Choroid plexus epithelial cell (primary cell): ENCODE measurements at regions not wholly inside any gene's neighbourhood (a gene's known extent, or its start where the extent isn't known, plus 50 kb on each side); places are given as distances from the start of the nearest gene placed in this dataset.

ENCODE experiments used
- DNase-seq: peaks from one replicate; pipeline ENCODE4 v3.0.0-alpha.2; 2010; ENCODE audit warnings: low read depth
- H3K4me3 ChIP-seq: 2 replicates; pipeline ENCODE4 v1.5.1; 2011; ENCODE audit warnings: low read depth, mild to moderate bottlenecking, control low read depth, low read length, moderate library complexity
- TF ChIP-seq, protein P1 (sequence below): conservative IDR thresholded peaks from 2 replicates; pipeline ENCODE4 v1.5.1; 2011; ENCODE audit warnings: low read depth, mild to moderate bottlenecking, control low read depth, inconsistent platforms, low read length, moderate library complexity

GRCh38 chr7:159226011-159226702, 81.5 kb upstream of the VIPR2 start:
- TF ChIP-seq, protein P1, sequence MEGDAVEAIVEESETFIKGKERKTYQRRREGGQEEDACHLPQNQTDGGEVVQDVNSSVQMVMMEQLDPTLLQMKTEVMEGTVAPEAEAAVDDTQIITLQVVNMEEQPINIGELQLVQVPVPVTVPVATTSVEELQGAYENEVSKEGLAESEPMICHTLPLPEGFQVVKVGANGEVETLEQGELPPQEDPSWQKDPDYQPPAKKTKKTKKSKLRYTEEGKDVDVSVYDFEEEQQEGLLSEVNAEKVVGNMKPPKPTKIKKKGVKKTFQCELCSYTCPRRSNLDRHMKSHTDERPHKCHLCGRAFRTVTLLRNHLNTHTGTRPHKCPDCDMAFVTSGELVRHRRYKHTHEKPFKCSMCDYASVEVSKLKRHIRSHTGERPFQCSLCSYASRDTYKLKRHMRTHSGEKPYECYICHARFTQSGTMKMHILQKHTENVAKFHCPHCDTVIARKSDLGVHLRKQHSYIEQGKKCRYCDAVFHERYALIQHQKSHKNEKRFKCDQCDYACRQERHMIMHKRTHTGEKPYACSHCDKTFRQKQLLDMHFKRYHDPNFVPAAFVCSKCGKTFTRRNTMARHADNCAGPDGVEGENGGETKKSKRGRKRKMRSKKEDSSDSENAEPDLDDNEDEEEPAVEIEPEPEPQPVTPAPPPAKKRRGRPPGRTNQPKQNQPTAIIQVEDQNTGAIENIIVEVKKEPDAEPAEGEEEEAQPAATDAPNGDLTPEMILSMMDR: no peak
- DNase-seq: no peak
- H3K4me3 ChIP-seq: no peak overlapping the region

DNA sequence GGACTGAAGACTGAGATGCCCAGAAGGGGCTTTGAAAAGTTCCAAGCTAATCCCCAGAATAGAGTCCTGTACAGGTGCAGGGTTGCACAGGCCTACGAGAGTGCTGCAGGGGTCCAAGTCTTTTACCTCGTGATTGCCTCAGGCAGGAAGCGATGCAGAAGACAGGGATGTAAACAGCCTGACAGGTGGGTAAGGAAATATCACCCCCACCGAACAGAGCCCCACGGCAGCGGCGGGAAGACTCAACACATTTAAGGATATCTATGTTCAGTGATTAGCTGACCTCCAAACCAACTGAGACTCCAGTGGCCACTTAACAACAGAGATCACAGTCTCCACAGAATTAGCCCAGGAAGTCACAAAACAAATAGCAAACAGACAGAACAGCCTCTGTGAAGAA, 73.9 kb upstream of the VIPR2 start:
- TF ChIP-seq, protein P1: no peak
- H3K4me3 ChIP-seq: no peak overlapping the region
- no peak for DNase-seq

DNA sequence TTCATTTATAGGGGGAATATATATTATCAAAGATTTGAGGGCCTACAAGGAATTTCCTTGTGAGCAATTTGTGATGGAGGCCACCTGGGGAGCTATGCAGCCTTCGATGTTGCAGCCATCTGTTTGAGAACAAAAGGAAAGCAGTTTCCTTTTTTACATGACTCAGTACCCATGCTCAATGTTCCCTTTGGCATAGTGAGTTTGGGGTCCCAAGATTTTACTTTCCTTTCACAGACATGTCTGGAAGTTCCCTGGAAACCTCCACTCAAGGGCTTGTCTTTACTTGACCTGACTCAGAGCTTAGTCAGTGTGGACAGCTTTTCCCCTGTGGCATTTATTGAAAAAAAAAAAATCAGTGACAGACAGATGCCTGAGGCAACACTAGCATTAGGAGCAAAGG, 73.5 kb upstream of the VIPR2 start:
- H3K4me3 ChIP-seq: no peak overlapping the region
- DNase-seq: no peak
- TF ChIP-seq, protein P1: no peak

DNA sequence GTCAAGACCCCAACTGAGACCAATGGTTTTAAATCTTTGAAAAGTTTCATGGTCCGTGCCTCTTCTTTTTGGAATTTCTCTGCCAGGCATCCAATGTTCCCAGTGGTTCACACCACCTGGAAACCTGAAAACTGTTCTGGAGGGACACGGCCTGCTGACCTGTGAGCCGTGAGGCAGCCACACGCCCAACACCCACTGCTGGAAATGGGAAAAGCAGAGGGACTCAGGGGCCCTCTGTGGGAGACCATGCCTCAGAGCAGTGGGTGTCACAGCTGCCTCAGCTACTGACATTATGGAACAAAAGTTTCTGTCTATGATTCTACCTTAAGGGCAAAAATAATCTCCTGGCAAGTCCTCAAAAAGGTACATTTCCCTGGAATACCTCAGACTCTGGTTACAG, 70.4 kb upstream of the VIPR2 start:
- H3K4me3 ChIP-seq: no peak overlapping the region
- DNase-seq: no peak
- TF ChIP-seq, protein P1: no peak

GRCh38 chr7:159213253-159213652, 68.6 kb upstream of the VIPR2 start:
- no peak overlapping the region for H3K4me3 ChIP-seq
- TF ChIP-seq, protein P1: no peak
- no peak for DNase-seq

- TF ChIP-seq, protein P1: no peak
- DNase-seq: no peak
- H3K4me3 ChIP-seq: no peak overlapping the region
These were observed 67.6 kb upstream of the VIPR2 start for GRCh38 chr7:159212226-159212625.

- DNase-seq: no peak
- no peak overlapping the region for H3K4me3 ChIP-seq
- TF ChIP-seq, protein P1: no peak
These were observed 67.0 kb upstream of the VIPR2 start for GRCh38 chr7:159211540-159212182.
